ENCODE measurements at regions not wholly inside any gene's neighbourhood (a gene's known extent, or its start where the extent isn't known, plus 50 kb on each side); places are given as distances from the start of the nearest gene placed in this dataset.

DNA sequence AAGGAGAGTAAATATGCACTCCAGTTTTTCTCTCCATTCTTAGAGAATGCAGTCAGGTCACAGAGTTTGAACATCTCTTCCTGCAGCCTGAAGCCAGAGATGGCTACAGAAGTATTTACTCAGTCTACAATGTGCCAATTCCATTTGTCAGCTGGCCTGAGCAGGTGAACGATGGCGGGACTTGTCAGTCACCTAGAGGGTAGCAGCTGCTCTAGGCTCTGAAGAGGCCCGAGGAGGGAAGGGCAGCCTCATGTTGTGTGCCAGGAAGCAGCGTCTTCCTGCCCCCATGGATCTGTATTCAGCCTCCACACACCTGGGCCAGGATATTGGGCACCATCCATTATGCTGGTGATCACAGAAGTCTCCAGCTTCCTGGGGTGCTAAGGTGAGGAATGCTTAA lies 316.7 kb upstream of the CHAC2 start:
- TF ChIP-seq, protein P1, sequence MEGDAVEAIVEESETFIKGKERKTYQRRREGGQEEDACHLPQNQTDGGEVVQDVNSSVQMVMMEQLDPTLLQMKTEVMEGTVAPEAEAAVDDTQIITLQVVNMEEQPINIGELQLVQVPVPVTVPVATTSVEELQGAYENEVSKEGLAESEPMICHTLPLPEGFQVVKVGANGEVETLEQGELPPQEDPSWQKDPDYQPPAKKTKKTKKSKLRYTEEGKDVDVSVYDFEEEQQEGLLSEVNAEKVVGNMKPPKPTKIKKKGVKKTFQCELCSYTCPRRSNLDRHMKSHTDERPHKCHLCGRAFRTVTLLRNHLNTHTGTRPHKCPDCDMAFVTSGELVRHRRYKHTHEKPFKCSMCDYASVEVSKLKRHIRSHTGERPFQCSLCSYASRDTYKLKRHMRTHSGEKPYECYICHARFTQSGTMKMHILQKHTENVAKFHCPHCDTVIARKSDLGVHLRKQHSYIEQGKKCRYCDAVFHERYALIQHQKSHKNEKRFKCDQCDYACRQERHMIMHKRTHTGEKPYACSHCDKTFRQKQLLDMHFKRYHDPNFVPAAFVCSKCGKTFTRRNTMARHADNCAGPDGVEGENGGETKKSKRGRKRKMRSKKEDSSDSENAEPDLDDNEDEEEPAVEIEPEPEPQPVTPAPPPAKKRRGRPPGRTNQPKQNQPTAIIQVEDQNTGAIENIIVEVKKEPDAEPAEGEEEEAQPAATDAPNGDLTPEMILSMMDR (IDR thresholded peaks at IDR 0.05 in 4 of 5, conservative IDR thresholded peaks at IDR 0.05 in 1 of 5): no peak
- TF ChIP-seq POLR2A (IDR thresholded peaks at IDR 0.05): no peak

Measured in gastrocnemius medialis (tissue), 4 donors.